Dermis blood vessel endothelial cell (primary cell): ENCODE measurements at regions not wholly inside any gene's neighbourhood (a gene's known extent, or its start where the extent isn't known, plus 50 kb on each side); places are given as distances from the start of the nearest gene placed in this dataset.
"Not testable (repeated sequence)": the region's sequence is repeated elsewhere in the genome, so short reads cannot be mapped to it uniquely, and the experiment has no call there.

Source experiments
- DNase-seq: peaks from one replicate; pipeline ENCODE4 v3.0.0; 2010

DNA sequence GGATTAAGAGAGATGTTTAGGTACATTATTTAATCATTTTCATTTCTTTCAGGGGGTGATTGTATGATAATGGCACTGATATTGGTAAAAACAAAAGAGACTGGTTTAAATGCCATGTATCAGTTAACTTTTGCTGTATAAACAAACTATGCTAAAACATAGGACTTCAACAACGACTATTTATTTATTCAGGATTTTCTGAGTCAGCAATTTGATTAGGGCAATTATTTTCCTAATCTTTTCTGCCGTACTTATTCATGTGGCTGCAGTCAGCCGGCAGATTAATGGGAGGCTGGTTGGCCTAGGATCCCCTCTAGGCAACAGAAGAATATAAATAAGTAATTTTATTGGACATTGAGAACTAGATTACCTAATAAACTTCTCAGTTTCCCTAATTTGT lies 661.7 kb upstream of the RAG2 start:
- no peak for DNase-seq

- no peak for DNase-seq
These were observed 650.1 kb upstream of the RAG2 start for GRCh38 chr11:37248145-37248544.

DNA sequence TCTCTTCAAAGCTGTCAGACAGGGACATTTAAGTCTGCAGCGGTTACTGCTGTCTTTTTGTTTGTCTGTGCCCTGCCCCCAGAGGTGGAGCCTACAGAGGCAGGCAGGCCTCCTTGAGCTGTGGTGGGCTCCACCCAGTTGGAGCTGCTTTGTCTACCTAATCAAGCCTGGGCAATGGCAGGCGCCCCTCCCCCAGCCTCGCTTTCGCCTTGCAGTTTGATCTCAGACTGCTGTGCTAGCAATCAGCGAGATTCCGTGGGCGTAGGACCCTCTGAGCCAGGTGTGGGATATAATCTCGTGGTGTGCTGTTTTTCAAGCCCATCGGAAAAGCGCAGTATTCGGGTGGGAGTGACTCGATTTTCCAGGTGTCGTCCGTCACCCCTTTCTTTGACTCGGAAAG lies 648.1 kb upstream of the RAG2 start:
- DNase-seq, result not testable (repeated sequence)

GRCh38 chr11:37230865-37231264 lies 632.8 kb upstream of the RAG2 start:
- no peak for DNase-seq

- no peak for DNase-seq
These were observed 625.9 kb upstream of the RAG2 start for GRCh38 chr11:37223962-37224361.

DNA sequence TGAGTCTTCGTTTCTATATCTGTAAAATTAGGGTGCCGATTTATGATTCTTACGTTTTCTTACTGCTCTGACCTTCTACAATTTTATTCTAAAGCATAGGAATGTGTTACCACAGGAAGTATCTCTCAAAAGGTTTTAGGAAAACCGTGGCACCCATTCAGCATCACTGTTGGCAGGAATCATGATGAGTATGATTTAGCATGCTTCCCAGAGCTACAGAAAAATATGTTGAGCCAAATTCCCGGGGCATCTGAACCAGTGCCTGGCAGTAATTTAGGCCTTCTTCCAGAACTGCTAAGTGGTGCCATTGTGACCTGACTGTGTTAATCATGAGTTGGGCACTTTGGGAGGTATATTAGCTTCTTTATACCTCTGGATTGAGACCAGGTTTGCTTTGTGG lies 605.0 kb upstream of the RAG2 start:
- DNase-seq, result no peak

GRCh38 chr11:37199082-37199481 lies 601.0 kb upstream of the RAG2 start:
- no peak for DNase-seq

GRCh38 chr11:37184326-37184725 lies 586.3 kb upstream of the RAG2 start:
- no peak for DNase-seq

- DNase-seq, result no peak
These were observed 584.0 kb upstream of the RAG2 start for GRCh38 chr11:37182031-37182430.

- DNase-seq, result no peak
These were observed 579.7 kb upstream of the RAG2 start for GRCh38 chr11:37177721-37178120.

GRCh38 chr11:37171451-37171850 lies 573.4 kb upstream of the RAG2 start:
- no peak for DNase-seq

DNA sequence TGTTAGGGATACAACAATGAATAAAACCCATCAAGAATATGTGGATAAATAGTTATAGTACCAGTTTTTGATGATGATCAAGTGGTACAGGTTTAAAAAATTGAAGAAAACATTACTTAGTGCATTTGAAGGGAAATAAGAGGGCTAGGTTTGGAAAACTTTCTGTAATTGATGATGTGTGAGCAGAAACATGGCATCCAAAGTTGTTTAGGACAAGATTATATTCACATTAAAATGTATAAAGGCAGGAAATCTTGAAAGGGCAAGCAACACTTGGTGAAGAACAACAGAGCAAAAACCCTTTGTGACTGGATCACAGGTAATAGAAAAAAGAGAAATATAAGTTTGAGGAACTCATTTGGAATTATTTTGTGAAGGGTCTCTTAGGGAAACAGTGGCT lies 572.3 kb upstream of the RAG2 start:
- no peak for DNase-seq

- DNase-seq, result not testable (repeated sequence)
These were observed 547.4 kb upstream of the RAG2 start for GRCh38 chr11:37145434-37145833.

DNA sequence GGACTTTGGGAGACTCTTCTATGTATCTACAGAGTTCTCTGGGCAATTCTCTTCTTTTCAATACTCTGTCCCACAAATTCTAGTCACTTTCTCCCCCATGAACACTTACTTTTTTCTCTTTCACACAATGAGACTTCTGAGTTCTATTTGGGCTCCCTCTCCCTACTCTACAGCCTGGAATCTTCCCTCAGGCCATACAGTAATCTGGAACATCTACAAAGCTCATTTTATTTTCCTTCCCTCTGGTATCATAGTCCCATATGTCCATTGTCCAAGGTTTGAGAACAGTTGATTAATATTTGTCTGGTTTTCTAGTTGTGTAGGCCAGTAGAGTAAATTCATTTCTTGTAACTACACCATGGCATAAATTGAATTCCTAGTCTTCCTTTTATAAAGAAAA lies 544.6 kb upstream of the RAG2 start:
- no peak for DNase-seq

DNA sequence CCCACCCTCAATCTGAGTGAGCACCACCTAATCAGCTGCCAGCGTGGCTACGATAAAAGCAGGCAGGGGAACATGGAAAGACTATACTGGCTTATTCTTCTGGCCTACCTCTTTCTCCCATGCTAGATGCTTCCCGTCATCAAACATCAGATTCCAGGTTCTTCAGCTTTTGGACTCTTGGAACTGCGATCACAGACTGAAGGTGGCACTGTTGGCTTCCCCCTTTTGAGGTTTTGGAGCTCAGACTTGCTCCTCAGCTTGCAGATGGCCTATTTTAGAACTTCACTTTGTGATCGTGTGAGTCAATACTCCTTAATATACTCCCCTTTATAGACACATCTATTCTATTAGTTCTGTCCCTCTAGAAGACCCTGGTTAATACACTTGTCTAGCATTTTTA lies 543.7 kb upstream of the RAG2 start:
- no peak for DNase-seq

DNA sequence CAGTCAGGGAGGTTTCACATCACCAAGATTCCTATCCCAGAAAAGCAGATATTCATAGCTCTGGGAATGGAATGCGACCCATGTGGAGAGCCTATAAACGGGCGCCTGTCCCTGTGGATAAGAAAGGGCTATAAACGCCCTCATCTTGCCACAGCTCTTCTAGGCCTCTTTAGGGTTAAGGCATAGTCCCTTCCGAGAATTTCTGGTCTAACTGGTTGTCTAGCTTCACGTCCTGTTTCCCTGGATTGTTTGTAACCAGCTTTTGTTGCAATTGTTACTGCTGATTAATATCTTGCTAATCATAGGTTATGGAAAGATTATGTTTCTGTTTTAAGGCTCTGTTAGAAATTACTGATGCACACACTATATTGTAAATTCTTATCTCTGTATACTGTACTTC lies 537.6 kb upstream of the RAG2 start:
- not testable (repeated sequence) for DNase-seq

- DNase-seq, result no peak
These were observed 536.6 kb upstream of the RAG2 start for GRCh38 chr11:37134637-37135036.

GRCh38 chr11:37124384-37124783 lies 526.3 kb upstream of the RAG2 start:
- no peak for DNase-seq

DNA sequence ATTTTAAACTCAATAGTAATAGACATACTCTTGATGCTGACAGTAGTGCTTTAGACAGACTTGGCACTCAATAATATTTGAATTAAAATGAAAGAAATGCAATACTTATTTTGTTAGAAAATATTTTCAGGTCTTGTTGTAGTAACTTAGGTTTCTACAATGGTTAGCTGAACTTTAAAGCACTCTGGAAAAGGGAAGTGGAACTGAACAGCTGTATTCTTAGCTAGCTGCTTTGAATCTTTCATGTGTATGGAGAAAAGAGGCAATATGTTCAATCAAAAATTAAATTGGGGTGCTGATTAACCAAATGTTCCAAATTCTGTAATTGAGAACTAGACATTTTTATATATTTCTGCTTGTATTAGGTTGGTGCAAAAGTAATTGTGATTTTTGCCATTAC lies 517.9 kb upstream of the RAG2 start:
- DNase-seq, result no peak

DNA sequence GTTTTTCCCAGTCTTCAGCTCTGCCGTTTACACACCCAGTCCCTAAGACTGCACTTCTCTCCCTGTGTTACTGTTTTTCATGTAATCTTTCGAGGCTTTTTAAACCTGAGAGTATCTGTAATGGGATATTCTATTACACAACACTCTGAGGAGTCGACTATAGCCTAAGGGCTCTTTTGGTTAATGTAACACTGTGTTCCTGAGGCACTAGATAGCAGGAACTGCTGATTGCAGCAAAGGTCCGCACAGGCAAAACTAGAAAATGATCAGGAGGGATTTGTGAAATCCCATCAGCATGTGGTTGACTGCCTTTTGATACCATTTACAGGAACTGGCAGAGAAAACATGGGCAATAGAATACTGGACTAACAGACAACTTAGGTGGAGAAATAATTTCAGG lies 512.3 kb upstream of the RAG2 start:
- no peak for DNase-seq

- no peak for DNase-seq
These were observed 511.2 kb upstream of the RAG2 start for GRCh38 chr11:37109286-37109585.

DNA sequence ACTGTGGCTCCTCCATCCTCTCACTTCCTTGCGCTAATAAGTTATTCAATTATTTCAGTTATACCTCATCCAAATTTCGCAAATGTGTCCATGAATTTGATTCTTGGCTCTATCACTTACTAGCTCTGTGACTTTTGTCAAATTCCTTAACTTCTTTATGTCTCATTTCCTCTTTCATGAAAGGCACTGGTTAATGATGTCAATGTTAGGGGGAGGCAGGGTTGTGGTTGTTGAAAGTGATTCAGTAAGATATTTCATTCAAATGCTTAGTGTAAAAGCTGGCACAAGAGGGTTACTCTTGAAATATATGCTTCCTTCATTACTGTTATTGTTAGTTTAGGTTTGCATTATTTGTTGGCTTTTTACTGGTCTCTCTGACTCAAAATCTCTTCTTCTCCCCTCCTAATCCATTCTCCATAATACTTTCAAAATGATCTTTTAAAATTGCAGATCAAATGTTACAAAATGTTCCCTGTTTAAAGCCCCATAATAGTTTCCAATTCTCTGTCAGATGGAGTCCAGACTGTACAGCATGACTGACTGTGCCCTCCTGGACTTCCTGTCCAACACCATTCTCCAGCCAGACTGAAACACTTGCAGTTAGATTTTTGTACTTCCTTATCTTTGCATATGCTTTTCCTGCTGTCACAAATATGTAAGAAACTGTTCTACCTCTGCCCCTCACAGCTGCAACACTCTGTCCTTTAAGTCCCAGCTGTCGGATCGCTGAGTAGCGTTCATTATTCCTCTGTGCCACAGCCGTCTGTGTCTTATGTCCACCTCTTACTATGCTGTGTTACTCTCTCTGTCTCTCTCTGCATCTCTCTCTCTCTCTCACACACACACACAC lies 510.6 kb upstream of the RAG2 start:
- no peak for DNase-seq

DNA sequence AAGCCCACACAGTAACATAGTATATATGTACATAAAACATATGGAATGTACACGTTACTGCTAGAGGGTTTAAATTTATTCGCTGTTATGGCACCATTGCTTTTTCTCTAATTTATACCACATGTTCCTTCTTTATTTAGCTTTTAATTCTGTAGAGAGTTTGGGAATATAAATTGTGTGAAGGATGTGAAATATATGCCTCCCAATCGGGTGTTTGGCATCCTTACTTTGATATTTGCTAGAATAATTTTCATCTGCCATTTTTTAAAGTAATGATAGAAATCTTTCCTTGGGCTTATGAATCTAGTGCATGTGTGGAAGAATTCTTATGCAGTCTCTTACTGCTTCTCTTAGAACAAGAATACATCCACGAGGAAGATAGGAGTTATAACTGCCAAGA lies 509.8 kb upstream of the RAG2 start:
- DNase-seq, result no peak

GRCh38 chr11:37107415-37107814 lies 509.4 kb upstream of the RAG2 start:
- DNase-seq, result no peak

- DNase-seq, result no peak
These were observed 507.4 kb upstream of the RAG2 start for GRCh38 chr11:37105427-37105826.
